GM12801 (cell line): ENCODE measurements at regions not wholly inside any gene's neighbourhood (a gene's known extent, or its start where the extent isn't known, plus 50 kb on each side); places are given as distances from the start of the nearest gene placed in this dataset.

Experiments
- TF ChIP-seq, protein P1 (sequence below): IDR thresholded peaks from one replicate; pipeline ENCODE4 v1.5.1; 2011; ENCODE audit warnings: control low read depth; ENCODE audit not compliant: insufficient read length; ENCODE audit errors: extremely low read depth

DNA sequence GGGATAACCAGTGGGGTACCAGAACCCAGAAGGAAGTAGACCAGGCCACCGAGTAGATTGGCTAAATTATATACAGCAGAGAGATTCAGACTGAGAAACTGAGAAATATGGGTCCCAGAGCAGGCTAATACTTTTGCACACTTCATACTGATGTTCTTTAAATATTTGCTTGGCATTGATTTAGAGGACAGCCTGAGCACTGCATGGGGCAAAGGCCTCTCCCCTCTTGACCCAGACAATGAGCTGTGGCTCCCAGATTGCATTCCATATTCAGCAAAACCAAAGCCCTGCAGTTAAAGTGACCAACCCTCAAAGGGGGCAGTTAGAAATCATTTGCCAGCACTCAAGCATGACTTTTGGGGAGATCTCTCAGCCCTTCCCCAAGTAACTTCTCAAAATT, 279.2 kb downstream of the SUDS3 start:
- TF ChIP-seq, protein P1, sequence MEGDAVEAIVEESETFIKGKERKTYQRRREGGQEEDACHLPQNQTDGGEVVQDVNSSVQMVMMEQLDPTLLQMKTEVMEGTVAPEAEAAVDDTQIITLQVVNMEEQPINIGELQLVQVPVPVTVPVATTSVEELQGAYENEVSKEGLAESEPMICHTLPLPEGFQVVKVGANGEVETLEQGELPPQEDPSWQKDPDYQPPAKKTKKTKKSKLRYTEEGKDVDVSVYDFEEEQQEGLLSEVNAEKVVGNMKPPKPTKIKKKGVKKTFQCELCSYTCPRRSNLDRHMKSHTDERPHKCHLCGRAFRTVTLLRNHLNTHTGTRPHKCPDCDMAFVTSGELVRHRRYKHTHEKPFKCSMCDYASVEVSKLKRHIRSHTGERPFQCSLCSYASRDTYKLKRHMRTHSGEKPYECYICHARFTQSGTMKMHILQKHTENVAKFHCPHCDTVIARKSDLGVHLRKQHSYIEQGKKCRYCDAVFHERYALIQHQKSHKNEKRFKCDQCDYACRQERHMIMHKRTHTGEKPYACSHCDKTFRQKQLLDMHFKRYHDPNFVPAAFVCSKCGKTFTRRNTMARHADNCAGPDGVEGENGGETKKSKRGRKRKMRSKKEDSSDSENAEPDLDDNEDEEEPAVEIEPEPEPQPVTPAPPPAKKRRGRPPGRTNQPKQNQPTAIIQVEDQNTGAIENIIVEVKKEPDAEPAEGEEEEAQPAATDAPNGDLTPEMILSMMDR = no peak

DNA sequence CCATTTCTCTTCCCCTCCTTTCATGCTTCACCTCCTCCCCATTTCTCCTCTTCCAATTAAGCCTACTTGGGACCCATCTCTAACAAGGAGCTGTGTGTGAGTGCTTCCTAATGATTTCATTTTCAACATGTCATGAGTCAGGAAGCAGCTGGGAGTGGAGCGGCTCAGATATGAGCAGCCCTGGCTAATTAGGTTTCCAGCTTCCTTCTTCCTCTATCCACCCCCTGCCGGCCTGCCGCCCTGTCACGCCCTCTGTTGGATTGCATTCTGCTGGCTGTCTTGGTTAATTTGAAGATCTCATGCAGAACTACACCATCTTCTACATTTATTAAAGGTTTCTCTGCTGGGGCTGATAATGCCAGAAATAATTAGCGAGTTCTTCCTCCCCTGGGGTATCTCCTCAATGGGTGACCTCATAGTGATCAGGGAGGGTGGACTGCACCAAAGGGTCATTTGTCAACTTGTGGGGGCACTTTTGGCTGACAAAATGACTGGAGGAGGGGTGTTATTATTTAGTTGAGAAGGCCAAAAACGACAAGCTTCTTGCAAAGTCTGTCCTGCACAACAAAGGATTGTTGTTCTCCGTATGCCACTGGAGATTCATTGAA, 300.9 kb upstream of the SRRM4 start:
- TF ChIP-seq, protein P1 = no peak

DNA sequence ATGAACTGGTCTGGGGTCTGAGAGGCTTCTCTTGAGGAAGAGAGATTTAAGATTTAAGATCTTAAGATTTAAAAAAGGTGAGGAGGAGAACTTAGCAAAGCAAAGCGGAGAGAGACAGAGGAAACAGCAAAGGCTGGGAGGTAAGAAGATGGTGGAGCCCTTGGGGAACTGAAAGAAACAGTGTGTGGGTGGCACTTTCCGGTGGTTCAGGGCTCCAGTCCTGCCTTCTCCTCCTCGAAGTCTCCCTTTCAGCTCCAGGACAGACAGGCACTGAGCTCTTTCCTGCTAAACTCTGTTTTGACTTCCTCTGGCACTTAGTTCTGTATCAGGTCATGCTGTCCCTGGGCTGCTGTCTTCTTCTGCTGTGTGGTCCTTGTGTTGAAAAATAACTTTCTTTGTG, 298.7 kb upstream of the SRRM4 start:
- TF ChIP-seq, protein P1 = no peak

DNA sequence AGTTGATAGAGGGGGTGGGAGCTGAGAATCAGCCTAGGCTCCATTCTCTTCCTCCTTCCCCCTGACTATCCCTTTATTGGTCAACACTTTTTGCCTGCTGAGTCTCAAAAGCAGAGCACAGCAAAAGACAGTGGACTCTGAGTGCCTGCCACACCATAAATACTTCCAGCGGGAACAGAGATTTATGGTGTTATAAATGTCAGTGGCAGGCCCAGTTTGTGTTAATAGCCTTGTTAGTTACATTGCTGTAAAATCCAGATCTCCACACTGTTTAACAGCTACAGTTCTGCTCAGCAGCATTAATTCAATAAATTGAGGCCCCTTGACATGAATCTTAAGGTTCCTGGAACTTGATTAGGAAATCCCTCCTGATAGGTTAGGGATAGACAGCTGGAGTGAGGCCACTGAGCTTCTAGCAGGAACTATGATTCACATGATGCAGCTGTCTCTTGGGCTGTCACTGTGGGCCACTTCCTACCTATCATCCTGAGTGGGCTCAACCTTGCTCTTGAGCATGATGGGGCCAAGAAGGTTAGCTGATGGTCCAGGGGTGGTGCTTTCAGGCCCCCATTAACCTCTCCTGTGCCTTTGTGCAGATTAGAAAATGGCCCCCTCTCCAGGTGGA, 295.2 kb upstream of the SRRM4 start:
- TF ChIP-seq, protein P1 = no peak

DNA sequence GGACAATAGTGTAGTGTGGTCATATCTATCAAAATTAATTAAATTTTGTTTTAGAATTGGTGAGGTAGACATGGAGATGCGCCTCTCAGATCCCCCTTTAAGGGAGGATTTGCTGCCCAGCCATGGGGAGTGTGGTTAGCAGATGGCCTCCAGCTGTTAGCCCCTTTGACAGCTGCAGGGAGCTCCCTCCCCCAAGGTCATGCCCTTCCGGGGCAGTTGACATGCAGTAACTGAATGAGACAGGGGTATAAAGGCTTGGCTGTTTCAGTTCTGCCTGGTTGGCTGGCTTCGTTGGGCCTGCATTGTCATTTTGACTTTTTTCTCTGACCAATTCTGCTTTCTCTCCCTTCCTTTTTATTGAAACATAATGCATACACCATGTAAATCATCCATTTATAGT, 291.5 kb upstream of the SRRM4 start:
- TF ChIP-seq, protein P1 = no peak

DNA sequence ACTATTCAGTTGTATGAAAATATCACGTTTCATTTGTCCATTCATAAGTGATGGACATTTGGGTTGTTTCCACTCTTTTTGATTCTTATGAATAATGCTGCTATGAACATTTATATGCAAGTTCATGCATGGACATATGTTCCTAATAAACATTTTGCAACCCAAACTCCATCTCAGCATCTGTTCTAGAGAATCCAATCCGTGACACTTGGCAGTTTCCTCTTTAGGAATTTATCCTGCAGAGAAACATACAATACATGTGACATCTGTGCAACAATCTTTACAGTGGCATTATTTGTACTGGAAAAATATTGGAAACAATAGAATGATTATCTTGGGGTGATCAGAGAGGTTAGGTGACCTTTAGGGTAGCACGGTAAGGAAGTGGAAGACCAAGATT, 290.8 kb upstream of the SRRM4 start:
- TF ChIP-seq, protein P1 = no peak

DNA sequence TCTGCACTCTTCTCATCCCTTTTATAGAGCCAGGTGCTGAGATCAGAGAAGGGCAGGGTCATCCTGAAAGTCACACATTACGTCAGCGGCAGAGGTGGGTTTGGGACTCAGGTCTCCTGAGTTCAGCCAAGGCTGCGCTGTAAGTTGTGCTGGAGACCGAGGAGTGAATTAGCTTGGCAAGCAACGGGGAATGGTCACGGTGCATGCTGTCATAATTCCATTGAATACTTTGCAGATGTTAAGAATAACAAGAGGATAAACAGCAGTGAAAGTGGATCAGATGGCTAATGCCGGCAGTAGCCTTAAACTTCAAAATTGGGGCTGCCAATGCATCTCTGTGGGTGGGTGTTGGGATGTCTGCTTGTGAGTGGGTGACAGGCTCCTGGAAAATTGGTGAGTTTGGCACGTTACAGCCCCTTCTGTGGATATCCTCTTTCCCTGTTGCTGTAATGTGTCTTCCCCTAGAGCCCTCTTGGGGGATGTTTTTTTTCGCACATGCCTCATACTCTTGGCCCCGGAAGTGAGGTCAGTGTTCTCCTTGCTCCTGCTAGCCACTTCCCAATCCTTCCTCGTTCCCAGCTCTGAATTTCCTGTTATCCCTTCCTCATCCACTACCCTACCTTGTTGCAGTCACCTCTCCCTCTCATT, 287.1 kb upstream of the SRRM4 start:
- TF ChIP-seq, protein P1 = no peak
